IPS DF 19.7 (cell line): ENCODE measurements at regions not wholly inside any gene's neighbourhood (a gene's known extent, or its start where the extent isn't known, plus 50 kb on each side); places are given as distances from the start of the nearest gene placed in this dataset.
A peak's percentile ranks its signal among the peaks of the same experiment; 100 is the strongest.

ENCODE experiments used
- DNase-seq: peaks from one replicate; pipeline ENCODE4 v3.0.0-alpha.2; 2013; ENCODE audit warnings: low read depth, low spot score

DNA sequence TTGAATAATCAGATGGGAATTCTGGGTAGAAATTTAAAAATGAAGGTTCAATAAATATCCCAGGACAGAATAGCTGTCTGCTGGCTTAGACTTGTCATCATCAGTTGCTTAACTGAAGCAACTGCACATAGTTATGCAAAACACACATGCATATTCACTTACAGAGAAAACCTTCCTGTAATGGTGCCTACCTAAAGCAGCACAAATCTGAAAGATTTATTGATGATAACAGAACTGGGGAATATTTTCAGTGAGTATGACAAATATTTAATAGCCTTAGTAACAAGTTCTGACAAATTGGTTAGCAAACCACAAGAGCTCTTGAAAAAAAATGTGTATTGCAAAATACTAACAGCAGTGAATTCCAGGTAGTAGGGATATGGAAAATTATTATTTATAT is 606.8 kb upstream of the BOD1L1 start:
- DNase-seq, result no peak

DNA sequence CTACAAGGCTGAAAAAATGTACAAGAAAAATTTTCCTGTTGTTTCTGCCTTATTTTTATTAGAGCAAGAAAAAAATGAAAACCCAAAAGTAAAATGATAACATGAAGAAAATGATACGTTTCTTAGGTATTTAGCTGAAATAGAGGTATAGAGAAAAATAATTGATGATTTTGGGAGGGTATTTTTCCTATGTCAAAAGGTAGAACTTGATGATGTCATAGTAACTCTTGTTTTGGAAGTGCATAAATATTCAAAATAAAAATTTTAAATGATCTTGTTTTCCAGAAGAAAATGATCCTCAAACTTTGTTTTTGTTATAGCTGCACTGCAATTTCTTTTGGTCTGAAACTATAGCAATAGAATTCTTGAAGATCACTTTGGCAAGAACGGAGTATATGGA is 608.8 kb upstream of the BOD1L1 start:
- DNase-seq, result no peak

DNA sequence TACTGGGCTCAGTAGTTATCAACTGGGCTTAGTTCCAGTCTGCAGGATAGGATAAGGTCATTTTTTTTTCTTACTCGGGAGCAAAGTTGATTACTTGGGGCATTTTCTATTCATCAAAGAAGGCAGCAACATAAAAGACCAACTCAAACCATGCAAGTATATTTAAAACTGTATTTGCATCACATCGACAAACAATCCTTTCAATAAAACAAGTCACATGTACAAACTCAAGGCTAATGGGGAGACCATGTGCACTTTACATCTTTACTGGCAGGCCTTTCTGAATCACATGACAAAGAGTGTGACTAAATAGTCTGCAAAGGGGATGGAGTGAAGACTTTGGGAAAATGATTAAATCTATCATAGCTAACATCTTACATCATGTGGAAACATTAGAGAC is 610.4 kb upstream of the BOD1L1 start:
- no peak for DNase-seq

GRCh38 chr4:14241574-14241973 is 614.0 kb upstream of the BOD1L1 start:
- no peak for DNase-seq

- DNase-seq, result no peak
Observed at GRCh38 chr4:14247767-14248166, 620.2 kb upstream of the BOD1L1 start.

GRCh38 chr4:14249226-14249625 is 621.7 kb upstream of the BOD1L1 start:
- no peak for DNase-seq

GRCh38 chr4:14254252-14254651 is 626.7 kb upstream of the BOD1L1 start:
- peak; percentile 3 for DNase-seq

DNA sequence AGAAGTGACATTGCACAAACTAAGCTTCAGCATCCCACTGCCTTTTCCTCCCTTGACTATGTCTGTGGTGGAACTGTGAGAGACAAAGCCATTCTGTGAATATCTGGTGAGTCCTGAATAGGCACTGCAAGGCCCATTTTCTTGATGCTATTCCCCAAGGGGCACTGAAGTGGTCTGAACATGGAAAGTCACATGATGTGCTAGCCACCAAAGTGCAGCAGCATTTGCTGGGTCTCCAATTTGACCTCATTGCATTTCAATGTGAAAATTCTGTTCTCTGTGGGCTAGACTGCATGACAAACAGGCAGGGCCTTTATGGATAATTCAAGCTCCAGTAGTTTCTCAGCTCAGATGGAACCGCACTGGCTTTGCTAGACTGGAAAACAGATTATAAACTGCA is 627.4 kb upstream of the BOD1L1 start:
- DNase-seq, result no peak

DNA sequence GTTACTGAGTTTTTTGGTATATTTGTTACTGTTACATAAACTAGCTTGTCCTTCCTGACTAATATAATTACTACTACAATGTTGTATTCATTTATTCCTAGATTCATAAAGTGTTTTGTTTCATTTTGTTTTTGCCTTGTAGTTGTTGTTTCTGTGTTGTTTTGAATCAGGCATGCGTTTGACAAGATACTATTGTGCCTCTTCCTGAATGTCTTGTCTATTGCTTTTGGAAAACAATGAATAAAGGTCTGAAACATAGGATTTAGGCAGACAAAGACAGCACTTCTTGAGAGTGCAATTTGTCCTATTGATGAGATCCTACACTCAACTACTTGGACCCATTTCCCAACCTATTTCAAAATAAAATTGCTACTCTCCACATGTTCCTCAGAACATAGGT is 630.4 kb upstream of the BOD1L1 start:
- no peak for DNase-seq

DNA sequence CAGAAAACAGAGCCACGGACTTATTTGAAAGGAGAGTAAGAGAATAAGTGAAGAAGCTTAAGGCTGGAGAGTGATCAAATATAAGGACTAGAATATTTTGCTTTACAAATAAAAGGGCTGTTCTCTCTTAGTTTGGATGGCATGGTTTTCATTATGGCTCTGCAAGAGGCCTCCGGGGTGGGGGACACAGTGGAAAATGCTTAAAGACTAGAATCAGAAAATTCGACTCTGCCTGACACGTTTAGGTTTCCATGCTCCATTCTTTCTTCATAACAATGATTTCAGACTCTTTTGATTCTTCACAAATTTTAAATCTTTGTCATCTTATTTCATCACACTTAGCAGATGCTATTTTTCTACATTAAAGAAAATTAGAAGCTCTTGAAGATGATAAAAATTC is 632.4 kb upstream of the BOD1L1 start:
- no peak for DNase-seq

- DNase-seq, result no peak
Observed at GRCh38 chr4:14260591-14260990, 633.1 kb upstream of the BOD1L1 start.

- DNase-seq, result no peak
Observed at GRCh38 chr4:14262221-14262620, 634.7 kb upstream of the BOD1L1 start.

DNA sequence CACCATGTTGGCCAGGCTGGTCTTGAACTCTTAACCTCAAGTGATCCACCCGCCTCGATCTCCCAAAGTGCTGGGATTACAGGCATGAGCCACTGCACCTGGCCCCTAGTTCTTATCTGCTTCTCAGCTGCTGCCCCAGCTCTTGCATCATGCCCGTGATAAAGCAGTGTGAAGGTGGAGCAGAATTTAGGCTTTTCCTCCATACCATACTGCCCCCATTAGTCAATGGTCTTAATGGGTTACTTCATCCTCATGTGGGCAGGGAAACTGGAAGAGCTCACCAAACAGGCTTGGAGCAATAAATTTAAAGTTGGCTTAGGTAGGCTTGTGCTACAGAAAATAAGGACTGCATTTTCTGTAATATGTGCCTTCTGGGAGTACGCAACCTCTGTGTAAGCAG is 636.9 kb upstream of the BOD1L1 start:
- DNase-seq, result peak; percentile 5

- no peak for DNase-seq
Observed at GRCh38 chr4:14265651-14266050, 638.1 kb upstream of the BOD1L1 start.

- DNase-seq, result no peak
Observed at GRCh38 chr4:14267373-14268060, 640.0 kb upstream of the BOD1L1 start.

- DNase-seq, result no peak
Observed at GRCh38 chr4:14269824-14270223, 642.3 kb upstream of the BOD1L1 start.

DNA sequence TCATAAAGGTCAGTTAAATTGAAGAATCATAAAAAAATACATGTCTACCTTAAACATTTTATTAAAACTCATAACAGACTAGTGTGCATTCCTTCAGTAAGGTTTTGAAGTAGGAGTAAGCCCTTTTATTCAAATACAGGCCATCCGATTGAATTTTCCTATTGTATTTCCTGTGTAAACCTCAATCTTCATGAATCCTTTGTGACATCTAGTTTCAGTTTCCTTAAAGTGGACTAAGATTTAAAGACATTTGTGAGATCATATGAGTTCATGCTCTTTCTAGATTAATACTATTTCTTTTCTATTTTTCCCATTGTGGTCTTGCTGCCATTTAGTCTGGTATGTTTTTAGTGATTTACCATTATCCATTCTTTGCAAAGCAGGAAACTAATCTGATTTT is 644.7 kb upstream of the BOD1L1 start:
- no peak for DNase-seq

GRCh38 chr4:14277505-14277904 is 650.0 kb upstream of the BOD1L1 start:
- no peak for DNase-seq

DNA sequence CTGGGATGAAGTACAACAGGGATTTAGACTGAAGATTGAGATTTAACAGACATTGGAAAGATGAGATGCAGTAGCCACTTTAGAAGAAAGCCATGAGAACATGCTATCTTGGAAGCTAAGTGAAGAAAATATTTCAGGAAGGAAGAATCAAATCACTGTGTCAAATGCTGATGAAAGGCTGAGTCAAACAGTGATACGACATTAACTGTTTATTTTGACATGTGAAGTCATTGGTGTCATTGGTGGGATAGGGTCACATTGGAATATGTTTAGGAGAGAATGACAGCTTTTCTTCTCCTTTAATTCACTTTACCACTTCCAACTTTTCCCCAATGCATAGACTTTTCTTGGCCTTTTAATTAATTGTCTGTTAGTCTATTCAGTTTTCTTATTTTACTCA is 653.0 kb upstream of the BOD1L1 start:
- no peak for DNase-seq

- DNase-seq, result no peak
Observed at GRCh38 chr4:14284578-14284977, 657.1 kb upstream of the BOD1L1 start.

DNA sequence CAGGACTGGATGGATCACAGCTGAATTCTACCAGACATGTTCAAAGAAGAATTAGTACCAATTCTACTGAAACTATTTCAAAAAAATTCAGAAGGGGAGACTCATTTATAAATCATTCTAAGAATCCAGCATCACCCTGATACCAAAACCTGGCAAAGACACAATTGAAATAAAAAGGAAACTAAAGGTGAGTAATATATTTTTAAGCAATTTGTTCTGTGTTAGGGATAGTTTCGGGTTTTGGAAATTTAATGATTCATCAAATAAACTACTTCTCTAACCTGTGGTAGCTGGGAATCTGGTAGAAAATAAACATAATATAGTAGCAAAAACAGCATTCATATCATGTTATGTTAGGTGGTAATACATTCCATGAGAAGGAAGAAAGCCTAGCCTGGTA is 662.2 kb upstream of the BOD1L1 start:
- no peak for DNase-seq

DNA sequence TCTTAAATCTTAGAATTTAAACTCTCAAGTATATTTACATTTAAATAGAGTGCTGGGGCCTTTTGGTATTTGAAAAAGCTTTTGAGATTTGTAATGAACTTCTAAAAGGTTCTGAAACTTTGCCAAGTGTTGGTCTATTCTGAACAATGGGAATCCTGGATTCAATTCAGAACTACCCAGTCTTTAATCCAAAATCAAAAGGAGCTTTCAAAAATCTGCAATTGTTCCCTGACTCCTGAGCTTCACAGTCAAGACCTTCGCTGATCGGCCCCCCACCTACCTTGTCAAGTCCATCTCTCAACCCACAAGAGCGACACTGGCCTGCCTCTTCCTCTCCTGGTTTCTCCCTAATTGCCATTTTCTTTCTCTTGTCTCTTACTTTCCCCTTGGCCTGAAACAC is 666.1 kb upstream of the BOD1L1 start:
- no peak for DNase-seq

DNA sequence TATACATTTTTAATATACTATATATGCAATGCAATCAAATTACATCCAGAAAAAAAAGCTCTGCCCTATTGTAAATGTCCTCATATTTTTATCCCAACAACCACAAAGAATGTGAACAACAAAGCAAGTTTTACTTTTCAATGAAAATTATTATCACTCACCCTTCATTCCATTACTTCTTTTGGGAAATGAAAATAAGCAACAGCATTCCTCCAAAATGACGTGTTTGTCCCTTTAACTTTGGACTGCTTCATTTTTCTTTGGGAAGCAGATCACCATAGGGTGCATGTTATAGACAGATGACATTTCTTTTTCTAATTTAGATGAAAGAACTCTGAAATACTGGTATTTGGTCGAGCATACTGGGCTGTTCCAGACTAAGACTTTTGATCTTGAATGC is 667.1 kb upstream of the BOD1L1 start:
- DNase-seq, result no peak

GRCh38 chr4:14299166-14299565 is 671.6 kb upstream of the BOD1L1 start:
- DNase-seq, result no peak
